H9 (cell line): ENCODE measurements at regions not wholly inside any gene's neighbourhood (a gene's known extent, or its start where the extent isn't known, plus 50 kb on each side); places are given as distances from the start of the nearest gene placed in this dataset.

Source experiments
- DNase-seq: peaks from one replicate; pipeline ENCODE4 v3.0.0-alpha.2; 2017
- H2AFZ ChIP-seq: one replicate; pipeline ENCODE4 v1.6.1; 2013; ENCODE audit warnings: mild to moderate bottlenecking, low read length, control low read depth, moderate library complexity
- H2AK5ac ChIP-seq: 2 replicates; pipeline ENCODE4 v1.6.1; 2013; ENCODE audit warnings: low read length, control low read depth, mixed read lengths; ENCODE audit not compliant: insufficient read length
- H2BK120ac ChIP-seq: one replicate; pipeline ENCODE4 v1.6.1; 2013; ENCODE audit warnings: low read depth, mild to moderate bottlenecking, low read length, control low read depth, inconsistent platforms; ENCODE audit not compliant: poor library complexity, severe bottlenecking
- H2BK12ac ChIP-seq: 2 replicates; pipeline ENCODE4 v1.6.1; 2013; ENCODE audit warnings: low read length, control low read depth, mixed read lengths, low read depth; ENCODE audit not compliant: insufficient read length
- H2BK15ac ChIP-seq: 2 replicates; pipeline ENCODE4 v1.6.1; 2013; ENCODE audit warnings: low read depth, low read length, control low read depth
- H2BK20ac ChIP-seq: one replicate; pipeline ENCODE4 v1.6.1; 2013; ENCODE audit warnings: low read depth, mild to moderate bottlenecking, low read length, control low read depth, inconsistent platforms; ENCODE audit not compliant: poor library complexity, severe bottlenecking
- H2BK5ac ChIP-seq: 2 replicates; pipeline ENCODE4 v1.6.1; 2013; ENCODE audit warnings: low read length, control low read depth, mixed read lengths; ENCODE audit not compliant: insufficient read length
- H3K14ac ChIP-seq: 2 replicates; pipeline ENCODE4 v1.6.1; 2013; ENCODE audit warnings: low read length, control low read depth; ENCODE audit not compliant: insufficient read depth
- H3K18ac ChIP-seq: 2 replicates; pipeline ENCODE4 v1.6.1; 2013; ENCODE audit warnings: low read depth, mild to moderate bottlenecking, mixed read lengths, low read length, control low read depth; ENCODE audit not compliant: insufficient read length
- H3K23ac ChIP-seq: 2 replicates; pipeline ENCODE4 v1.6.1; 2013; ENCODE audit warnings: low read length, control low read depth, mixed read lengths, low read depth; ENCODE audit not compliant: insufficient read length
- H3K23me2 ChIP-seq: 2 replicates; pipeline ENCODE4 v1.6.1; 2013; ENCODE audit warnings: low read depth, mild to moderate bottlenecking, mixed read lengths, low read length, control low read depth; ENCODE audit not compliant: insufficient read length, poor library complexity, severe bottlenecking
- H3K27ac ChIP-seq: 2 replicates; pipeline ENCODE4 v1.5.1; 2013; ENCODE audit warnings: low read length, control low read depth, mixed read lengths, low read depth; ENCODE audit not compliant: insufficient read length
- H3K27me3 ChIP-seq: 2 replicates; pipeline ENCODE4 v1.6.1; 2013; ENCODE audit warnings: low read length, control low read depth, inconsistent platforms; ENCODE audit not compliant: insufficient read depth
- H3K4ac ChIP-seq: 2 replicates; pipeline ENCODE4 v1.6.1; 2013; ENCODE audit warnings: low read depth, mild to moderate bottlenecking, control low read depth, inconsistent platforms, low read length, moderate library complexity
- H3K4me1 ChIP-seq: 2 replicates; pipeline ENCODE4 v1.6.1; 2013; ENCODE audit warnings: low read length, control low read depth, inconsistent platforms; ENCODE audit not compliant: insufficient read depth
- H3K4me2 ChIP-seq: 2 replicates; pipeline ENCODE4 v1.6.1; 2013; ENCODE audit warnings: low read length, control low read depth, mixed read lengths; ENCODE audit not compliant: insufficient read length, insufficient read depth
- H3K56ac ChIP-seq: 2 replicates; pipeline ENCODE4 v1.6.1; 2013; ENCODE audit warnings: low read depth, mild to moderate bottlenecking, mixed read lengths, low read length, control low read depth; ENCODE audit not compliant: insufficient read length
- H3K79me1 ChIP-seq: 2 replicates; pipeline ENCODE4 v1.6.1; 2013; ENCODE audit warnings: low read depth, mild to moderate bottlenecking, moderate library complexity, low read length, control low read depth, inconsistent platforms; ENCODE audit not compliant: insufficient read depth, poor library complexity, severe bottlenecking
- H3K79me2 ChIP-seq: 2 replicates; pipeline ENCODE4 v1.6.1; 2013; ENCODE audit warnings: low read length, control low read depth, inconsistent platforms; ENCODE audit not compliant: insufficient read depth
- H3K9ac ChIP-seq: 2 replicates; pipeline ENCODE4 v1.6.1; 2013; ENCODE audit warnings: low read length, control low read depth, mixed read lengths; ENCODE audit not compliant: insufficient read length; ENCODE audit errors: extremely low read depth
- H3K9me3 ChIP-seq: one replicate; pipeline ENCODE4 v1.6.1; 2013; ENCODE audit warnings: low read depth, low read length, inconsistent platforms; ENCODE audit not compliant: control insufficient read depth
- H3T11ph ChIP-seq: one replicate; pipeline ENCODE4 v1.6.1; 2013; ENCODE audit warnings: mild to moderate bottlenecking, low read length, control low read depth, inconsistent platforms
- H4K20me1 ChIP-seq: one replicate; pipeline ENCODE4 v1.6.1; 2013; ENCODE audit not compliant: control insufficient read depth, insufficient read length, insufficient read depth
- H4K5ac ChIP-seq: 2 replicates; pipeline ENCODE4 v1.6.1; 2013; ENCODE audit warnings: low read depth, mild to moderate bottlenecking, mixed read lengths, low read length, control low read depth; ENCODE audit not compliant: insufficient read length
- H4K8ac ChIP-seq: replicated peaks from 2 replicates; pipeline ENCODE4 v1.6.1; 2013; ENCODE audit warnings: low read length, control low read depth, mixed read lengths, low read depth; ENCODE audit not compliant: insufficient read length
- H4K91ac ChIP-seq: 2 replicates; pipeline ENCODE4 v1.6.1; 2013; ENCODE audit warnings: low read depth, mild to moderate bottlenecking, moderate library complexity, mixed read lengths, low read length, control low read depth; ENCODE audit not compliant: insufficient read length
- H3K27ac Mint-ChIP-seq, 3 experiments: 2 replicates in 2 of 3; 3 replicates in 1 of 3; pipeline ENCODE4 v1.8.0; 2020 to 2021; ENCODE audit warnings: mixed read lengths in 3 of 3, mild to moderate bottlenecking in 1 of 3, moderate library complexity in 1 of 3
- H3K27me3 Mint-ChIP-seq: 2 replicates; pipeline ENCODE4 v1.8.0; 2021; ENCODE audit warnings: low read depth, mild to moderate bottlenecking, moderate library complexity, mixed read lengths
- H3K36me3 Mint-ChIP-seq, 3 experiments: 2 replicates in 2 of 3; 3 replicates in 1 of 3; pipeline ENCODE4 v1.8.0; 2020 to 2021; ENCODE audit warnings: low read depth in 3 of 3, mixed read lengths in 3 of 3; ENCODE audit not compliant: insufficient read depth in 1 of 3
- H3K4me1 Mint-ChIP-seq, 2 experiments: 2 replicates each; pipeline ENCODE4 v1.8.0; 2020; ENCODE audit warnings: mixed read lengths in 2 of 2
- H3K4me3 Mint-ChIP-seq, 2 experiments: 2 replicates in 1 of 2; 3 replicates in 1 of 2; pipeline ENCODE4 v1.8.0; 2020 to 2021; ENCODE audit warnings: mild to moderate bottlenecking in 2 of 2, mixed read lengths in 2 of 2, moderate library complexity in 1 of 2
- H3K9me3 Mint-ChIP-seq, 2 experiments: 2 replicates in 1 of 2; 3 replicates in 1 of 2; pipeline ENCODE4 v1.8.0; 2020; ENCODE audit warnings: mild to moderate bottlenecking in 2 of 2, mixed read lengths in 2 of 2, moderate library complexity in 1 of 2
- CTCF ChIP-seq: fragments of 200-600 bp; sonication (generic); conservative IDR thresholded peaks from 3 replicates; pipeline ENCODE4 v1.8.0; 2021; ENCODE audit warnings: antibody characterized with exemption, mild to moderate bottlenecking
- WGBS: extraction: QIAGEN DNeasy Blood & Tissue Kit; methylation state at CpG from one replicate; pipeline ENCODE4 v1.1.7; 2013; ENCODE audit warnings: missing lambda C conversion rate, low lambda C conversion rate, mixed read lengths; ENCODE audit not compliant: insufficient read length; ENCODE audit errors: extremely low coverage; 5-methylcytosine and 5-hydroxymethylcytosine counted together

GRCh38 chr15:93268066-93268465 lies 179.1 kb upstream of the RGMA start:
- H3K9me3 ChIP-seq = no peaks in the 10 kb centered on the region
- Mint-ChIP-seq H3K4me1 (peaks cover 25 to 27% of the 10 kb centered on the region in 2 experiments), H3K27ac (no peak overlapping the region), H3K9me3 (peaks cover 2 to 5% of the 10 kb centered on the region in 2 experiments; a peak in 3 of 5 replicates), H3K4me3 (no peak overlapping the region), H3K27me3 (peaks cover 15% of the 10 kb centered on the region), H3K36me3 (peaks cover 0 to 11% (median 1%) of the 10 kb centered on the region in 3 experiments; a peak in 4 of 7 replicates)
- no peak overlapping the region for H3K4me2 ChIP-seq
- H3K56ac ChIP-seq = no peak overlapping the region
- no peak overlapping the region for H2BK20ac ChIP-seq
- no peak overlapping the region for H4K8ac ChIP-seq
- H4K20me1 ChIP-seq = no peaks in the 10 kb centered on the region
- H3K18ac ChIP-seq = no peak overlapping the region
- H3T11ph ChIP-seq = no peak overlapping the region
- H3K14ac ChIP-seq = no peak overlapping the region
- no peaks in the 10 kb centered on the region for H3K79me2 ChIP-seq
- H3K23me2 ChIP-seq = no peaks in the 10 kb centered on the region
- no peak overlapping the region for H3K9ac ChIP-seq
- no peak overlapping the region for H2BK12ac ChIP-seq
- no peaks in the 10 kb centered on the region for H3K27me3 ChIP-seq
- no peak overlapping the region for H2AK5ac ChIP-seq
- WGBS = no CpG with 5 or more reads among the region's 4 CpGs
- no peak overlapping the region for H3K23ac ChIP-seq
- H2BK15ac ChIP-seq = no peak overlapping the region
- no peaks in the 10 kb centered on the region for H3K79me1 ChIP-seq
- H2BK5ac ChIP-seq = no peak overlapping the region
- no peak overlapping the region for H4K5ac ChIP-seq
- H3K4ac ChIP-seq = no peak overlapping the region
- no peak overlapping the region for H3K27ac ChIP-seq
- TF ChIP-seq CTCF = no peak
- H2BK120ac ChIP-seq = no peak overlapping the region
- H3K4me1 ChIP-seq = peaks cover 5% of the 10 kb centered on the region; the same call in 1 of the 2 replicates
- H2AFZ ChIP-seq = no peak overlapping the region
- H4K91ac ChIP-seq = no peak overlapping the region
- DNase-seq = no peak
